ENCODE measurements at regions not wholly inside any gene's neighbourhood (a gene's known extent, or its start where the extent isn't known, plus 50 kb on each side); places are given as distances from the start of the nearest gene placed in this dataset.

DNA sequence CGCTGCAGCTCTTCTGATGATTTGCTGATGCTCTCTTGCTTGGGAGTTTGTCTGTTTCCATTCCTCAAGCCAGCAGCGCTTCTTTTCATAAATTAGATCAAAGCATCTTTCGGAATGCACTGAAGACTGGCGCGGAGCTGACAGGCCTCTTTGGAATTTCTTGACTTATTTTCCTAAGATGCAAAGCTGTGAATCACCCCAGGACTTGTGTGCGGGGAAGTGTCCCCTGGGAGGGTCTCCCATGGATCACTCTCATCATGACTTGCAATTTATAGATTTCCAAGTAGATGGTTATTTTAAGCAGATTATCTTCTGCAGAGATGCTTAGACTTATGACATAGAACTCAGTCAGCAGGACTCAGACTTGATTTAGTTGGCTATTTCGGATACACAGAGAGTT lies 467.2 kb downstream of the TCERG1L start:
- intact Hi-C loops (cut with micrococcal nuclease; ENCODE audit: unreplicated experiment), result no loop called here
- Mint-ChIP-seq H3K4me1 (ENCODE audit: low read depth, unreplicated experiment) (no peaks in the 10 kb centered on the region), H3K9me3 (ENCODE audit: low read depth, unreplicated experiment) (peaks cover 7% of the 10 kb centered on the region), H3K36me3 (ENCODE audit: insufficient read depth, unreplicated experiment) (no peaks in the 10 kb centered on the region), H3K27ac (ENCODE audit: unreplicated experiment) (no peak overlapping the region), H3K27me3 (ENCODE audit: unreplicated experiment) (no peaks in the 10 kb centered on the region), H3K4me3 (ENCODE audit: low read depth, unreplicated experiment) (no peak overlapping the region)
- no TSS peak for BruUV-seq (replicated peaks)
- TF ChIP-seq, protein P1, sequence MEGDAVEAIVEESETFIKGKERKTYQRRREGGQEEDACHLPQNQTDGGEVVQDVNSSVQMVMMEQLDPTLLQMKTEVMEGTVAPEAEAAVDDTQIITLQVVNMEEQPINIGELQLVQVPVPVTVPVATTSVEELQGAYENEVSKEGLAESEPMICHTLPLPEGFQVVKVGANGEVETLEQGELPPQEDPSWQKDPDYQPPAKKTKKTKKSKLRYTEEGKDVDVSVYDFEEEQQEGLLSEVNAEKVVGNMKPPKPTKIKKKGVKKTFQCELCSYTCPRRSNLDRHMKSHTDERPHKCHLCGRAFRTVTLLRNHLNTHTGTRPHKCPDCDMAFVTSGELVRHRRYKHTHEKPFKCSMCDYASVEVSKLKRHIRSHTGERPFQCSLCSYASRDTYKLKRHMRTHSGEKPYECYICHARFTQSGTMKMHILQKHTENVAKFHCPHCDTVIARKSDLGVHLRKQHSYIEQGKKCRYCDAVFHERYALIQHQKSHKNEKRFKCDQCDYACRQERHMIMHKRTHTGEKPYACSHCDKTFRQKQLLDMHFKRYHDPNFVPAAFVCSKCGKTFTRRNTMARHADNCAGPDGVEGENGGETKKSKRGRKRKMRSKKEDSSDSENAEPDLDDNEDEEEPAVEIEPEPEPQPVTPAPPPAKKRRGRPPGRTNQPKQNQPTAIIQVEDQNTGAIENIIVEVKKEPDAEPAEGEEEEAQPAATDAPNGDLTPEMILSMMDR (IDR thresholded peaks at IDR 0.05; ENCODE audit: unreplicated experiment), result no peak
- CTCF ChIA-PET, result no interaction called here
- DNase-seq, result no peak

DNA sequence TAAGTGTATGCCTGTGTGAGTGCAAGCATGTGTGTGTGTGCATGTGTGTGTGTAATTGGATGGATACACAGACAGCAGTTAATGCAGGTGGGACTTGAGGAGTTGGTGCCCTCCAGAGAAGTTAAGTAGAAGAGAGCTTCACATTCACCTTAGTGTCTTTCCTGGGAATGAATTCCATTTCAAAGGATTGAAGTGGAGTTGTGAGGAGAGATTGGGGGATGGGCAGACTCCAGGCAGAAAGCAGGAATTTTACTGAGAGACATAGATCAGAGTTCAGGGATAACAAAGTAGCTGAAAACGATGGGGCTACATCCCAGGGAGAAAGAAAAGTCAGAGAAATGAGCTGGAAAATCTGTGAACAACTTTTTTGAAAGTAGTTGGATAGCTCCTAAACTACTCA lies 464.4 kb downstream of the TCERG1L start:
- Mint-ChIP-seq H3K27ac (ENCODE audit: unreplicated experiment) (no peak overlapping the region), H3K4me1 (ENCODE audit: low read depth, unreplicated experiment) (no peaks in the 10 kb centered on the region), H3K9me3 (ENCODE audit: low read depth, unreplicated experiment) (peaks cover 10% of the 10 kb centered on the region), H3K36me3 (ENCODE audit: insufficient read depth, unreplicated experiment) (no peaks in the 10 kb centered on the region), H3K27me3 (ENCODE audit: unreplicated experiment) (no peaks in the 10 kb centered on the region), H3K4me3 (ENCODE audit: low read depth, unreplicated experiment) (no peak overlapping the region)
- intact Hi-C loops (cut with micrococcal nuclease; ENCODE audit: unreplicated experiment), result no loop called here
- TF ChIP-seq, protein P1 (IDR thresholded peaks at IDR 0.05; ENCODE audit: unreplicated experiment), result no peak
- CTCF ChIA-PET, result no interaction called here
- BruUV-seq (replicated peaks), result no TSS peak
- no peak for DNase-seq

DNA sequence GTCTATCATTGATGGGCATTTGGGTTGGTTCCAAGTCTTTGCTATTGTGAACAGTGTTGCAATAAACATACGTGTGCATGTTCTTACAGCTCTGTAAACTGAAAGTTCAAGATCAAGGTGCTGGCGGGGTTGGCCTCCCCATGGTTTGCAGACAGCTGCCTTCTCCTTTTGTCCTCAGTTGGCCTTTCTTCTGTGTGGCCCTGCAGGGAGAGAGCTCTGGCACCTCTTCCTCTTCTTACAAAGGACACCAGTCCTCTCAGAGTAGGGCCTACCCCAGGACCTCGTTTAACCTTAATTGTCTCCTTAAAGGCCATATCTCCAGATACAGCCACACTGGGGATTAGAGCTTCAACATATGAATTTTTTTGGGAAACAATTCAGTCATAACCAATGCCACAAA lies 462.7 kb downstream of the TCERG1L start:
- no peak for DNase-seq
- TF ChIP-seq, protein P1 (IDR thresholded peaks at IDR 0.05; ENCODE audit: unreplicated experiment), result no peak
- Mint-ChIP-seq H3K4me1 (ENCODE audit: low read depth, unreplicated experiment) (no peaks in the 10 kb centered on the region), H3K27me3 (ENCODE audit: unreplicated experiment) (no peaks in the 10 kb centered on the region), H3K9me3 (ENCODE audit: low read depth, unreplicated experiment) (peaks cover 16% of the 10 kb centered on the region), H3K27ac (ENCODE audit: unreplicated experiment) (no peak overlapping the region), H3K36me3 (ENCODE audit: insufficient read depth, unreplicated experiment) (no peaks in the 10 kb centered on the region), H3K4me3 (ENCODE audit: low read depth, unreplicated experiment) (no peak overlapping the region)
- intact Hi-C loops (cut with micrococcal nuclease; ENCODE audit: unreplicated experiment), result no loop called here
- BruUV-seq (replicated peaks), result no TSS peak
- CTCF ChIA-PET, result no interaction called here

DNA sequence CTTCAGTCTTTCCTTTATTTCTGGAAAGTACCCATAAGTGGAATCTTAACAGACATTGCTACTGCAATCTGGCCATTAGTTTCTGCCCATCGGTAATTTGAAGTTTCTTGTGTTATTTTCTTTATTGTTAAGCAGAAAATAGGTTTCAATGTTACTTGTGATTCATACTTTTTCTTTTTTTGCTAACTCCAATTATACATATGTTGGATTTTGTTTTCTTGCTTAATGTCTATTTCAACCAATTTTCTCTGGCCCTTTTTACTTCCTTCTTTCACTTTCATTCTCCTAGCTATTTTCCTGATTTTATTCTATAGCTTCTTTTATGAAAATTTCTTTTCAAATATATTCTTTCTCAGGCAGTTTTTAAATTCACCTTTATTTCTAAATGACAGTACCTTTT lies 457.4 kb downstream of the TCERG1L start:
- intact Hi-C loops (cut with micrococcal nuclease; ENCODE audit: unreplicated experiment), result no loop called here
- Mint-ChIP-seq H3K9me3 (ENCODE audit: low read depth, unreplicated experiment) (peaks cover 21% of the 10 kb centered on the region), H3K36me3 (ENCODE audit: insufficient read depth, unreplicated experiment) (no peaks in the 10 kb centered on the region), H3K27ac (ENCODE audit: unreplicated experiment) (no peak overlapping the region), H3K27me3 (ENCODE audit: unreplicated experiment) (no peaks in the 10 kb centered on the region), H3K4me1 (ENCODE audit: low read depth, unreplicated experiment) (no peaks in the 10 kb centered on the region), H3K4me3 (ENCODE audit: low read depth, unreplicated experiment) (no peak overlapping the region)
- CTCF ChIA-PET, result no interaction called here
- no peak for DNase-seq
- TF ChIP-seq, protein P1 (IDR thresholded peaks at IDR 0.05; ENCODE audit: unreplicated experiment), result no peak
- no TSS peak for BruUV-seq (replicated peaks)
